HEK293 (cell line): ENCODE measurements at regions not wholly inside any gene's neighbourhood (a gene's known extent, or its start where the extent isn't known, plus 50 kb on each side); places are given as distances from the start of the nearest gene placed in this dataset.

Experiments used
- CTCF ChIA-PET: fragments of 350-600 bp; formaldehyde crosslinking; extraction: SDS; loops from one replicate; lab custom pipeline; 2021; ENCODE audit warnings: antibody characterized with exemption; lab: Yijun Ruan, JAX
- POLR2A ChIA-PET: fragments of 300-600 bp; formaldehyde crosslinking; extraction: SDS; loops from one replicate; lab custom pipeline; 2020; ENCODE audit warnings: antibody characterized with exemption, inconsistent platforms; lab: Yijun Ruan, JAX
- H3K27ac ChIP-seq: fragments of 200-500 bp; sonication (Bioruptor generic); 2 replicates; pipeline ENCODE4 v1.5.1; 2014; ENCODE audit warnings: low read depth, low read length, control low read depth, inconsistent platforms; ENCODE audit errors: extremely low read depth
- H3K36me3 ChIP-seq, 2 experiments: fragments of 200-500 bp in 1 of 2; sonication (Bioruptor generic) in 1 of 2; 1 replicate in 1 of 2; 2 replicates in 1 of 2; pipeline ENCODE4 v1.5.1; 2014 to 2017; ENCODE audit warnings: inconsistent platforms in 2 of 2, low read length in 2 of 2; ENCODE audit not compliant: control insufficient read depth in 2 of 2, insufficient read depth in 1 of 2
- H3K4me1 ChIP-seq: fragments of 200-500 bp; sonication (Bioruptor generic); 2 replicates; pipeline ENCODE4 v1.5.1; 2014; ENCODE audit warnings: mild to moderate bottlenecking, low read length, inconsistent platforms; ENCODE audit not compliant: control insufficient read depth, insufficient read depth
- H3K4me3 ChIP-seq: 2 replicates; pipeline ENCODE4 v1.5.1; 2011; ENCODE audit warnings: low read depth, mild to moderate bottlenecking, control low read depth, low read length, moderate library complexity
- H3K9me3 ChIP-seq: fragments of 200-500 bp; sonication (Bioruptor generic); 2 replicates; pipeline ENCODE4 v1.5.1; 2014; ENCODE audit warnings: low read depth, low read length, inconsistent platforms; ENCODE audit not compliant: control insufficient read depth, insufficient read depth
- BCL11B ChIP-seq: fragments of 450-650 bp; formaldehyde crosslinking; IDR thresholded peaks from 2 replicates; pipeline ENCODE4 v1.5.1; 2016; ENCODE audit warnings: low read depth, missing biosample characterization, missing genetic modification characterization
- GFI1B ChIP-seq: fragments of 450-650 bp; formaldehyde crosslinking; IDR thresholded peaks from 2 replicates; pipeline ENCODE4 v1.5.1; 2016; ENCODE audit warnings: missing biosample characterization, missing genetic modification characterization
- GLI4 ChIP-seq: fragments of 450-650 bp; formaldehyde crosslinking; IDR thresholded peaks from 2 replicates; pipeline ENCODE4 v1.5.1; 2016; ENCODE audit warnings: missing biosample characterization, missing genetic modification characterization
- HOXD13 ChIP-seq: sonication (generic); formaldehyde crosslinking; IDR thresholded peaks from 2 replicates; pipeline ENCODE4 v1.8.0; 2022; ENCODE audit warnings: missing genetic modification reagents, borderline replicate concordance
- KLF17 ChIP-seq: fragments of 450-650 bp; formaldehyde crosslinking; IDR thresholded peaks from 2 replicates; pipeline ENCODE4 v1.5.1; 2016; ENCODE audit warnings: missing biosample characterization, missing genetic modification characterization
- KLF9 ChIP-seq: fragments of 450-650 bp; formaldehyde crosslinking; IDR thresholded peaks from 2 replicates; pipeline ENCODE4 v1.5.1; 2016; ENCODE audit warnings: missing biosample characterization, missing genetic modification characterization, low read depth
- REPIN1 ChIP-seq: fragments of 450-650 bp; formaldehyde crosslinking; IDR thresholded peaks from 2 replicates; pipeline ENCODE4 v1.5.1; 2017; ENCODE audit warnings: missing biosample characterization, missing genetic modification characterization, low read depth
- SP2 ChIP-seq: fragments of 450-650 bp; formaldehyde crosslinking; IDR thresholded peaks from 2 replicates; pipeline ENCODE4 v1.5.1; 2016; ENCODE audit warnings: missing biosample characterization, missing genetic modification characterization
- ZNF140 ChIP-seq: fragments of 450-650 bp; formaldehyde crosslinking; IDR thresholded peaks from 2 replicates; pipeline ENCODE4 v1.5.1; 2016; ENCODE audit warnings: missing biosample characterization, missing genetic modification characterization
- ZNF146 ChIP-seq: fragments of 450-650 bp; formaldehyde crosslinking; IDR thresholded peaks from 2 replicates; pipeline ENCODE4 v1.5.1; 2016; ENCODE audit warnings: missing biosample characterization, missing genetic modification characterization
- ZNF174 ChIP-seq: fragments of 450-650 bp; formaldehyde crosslinking; IDR thresholded peaks from 2 replicates; pipeline ENCODE4 v1.5.0; 2017; ENCODE audit warnings: missing biosample characterization, mild to moderate bottlenecking, missing genetic modification characterization
- ZNF202 ChIP-seq: fragments of 450-650 bp; formaldehyde crosslinking; IDR thresholded peaks from 2 replicates; pipeline ENCODE4 v1.5.1; 2016; ENCODE audit warnings: missing biosample characterization, missing genetic modification characterization, borderline replicate concordance
- ZNF23 ChIP-seq: fragments of 450-650 bp; formaldehyde crosslinking; IDR thresholded peaks from 2 replicates; pipeline ENCODE4 v1.5.1; 2016; ENCODE audit warnings: missing biosample characterization, missing genetic modification characterization, borderline replicate concordance
- ZNF280D ChIP-seq: fragments of 450-650 bp; formaldehyde crosslinking; IDR thresholded peaks from 2 replicates; pipeline ENCODE4 v1.5.1; 2016; ENCODE audit warnings: missing biosample characterization, missing genetic modification characterization
- ZNF362 ChIP-seq: fragments of 450-650 bp; formaldehyde crosslinking; IDR thresholded peaks from 2 replicates; pipeline ENCODE4 v1.5.1; 2016; ENCODE audit warnings: missing biosample characterization, missing genetic modification characterization
- ZNF510 ChIP-seq: fragments of 450-650 bp; formaldehyde crosslinking; IDR thresholded peaks from 2 replicates; pipeline ENCODE4 v1.5.1; 2018; ENCODE audit warnings: mild to moderate bottlenecking, missing genetic modification characterization, missing biosample characterization; ENCODE audit not compliant: insufficient replicate concordance
- ZNF624 ChIP-seq: fragments of 450-650 bp; formaldehyde crosslinking; IDR thresholded peaks from 2 replicates; pipeline ENCODE4 v1.5.1; 2017; ENCODE audit warnings: missing biosample characterization, missing genetic modification characterization
- ZNF626 ChIP-seq: fragments of 450-650 bp; sonication (Bioruptor Pico); formaldehyde crosslinking; IDR thresholded peaks from 2 replicates; pipeline ENCODE4 v1.5.1; 2018; ENCODE audit warnings: missing biosample characterization, missing genetic modification characterization, inconsistent platforms
- ZNF707 ChIP-seq: fragments of 450-650 bp; formaldehyde crosslinking; IDR thresholded peaks from 2 replicates; pipeline ENCODE4 v1.5.1; 2016; ENCODE audit warnings: missing biosample characterization, missing genetic modification characterization
- ZNF791 ChIP-seq: fragments of 450-650 bp; formaldehyde crosslinking; IDR thresholded peaks from 2 replicates; pipeline ENCODE4 v1.5.1; 2016; ENCODE audit warnings: missing biosample characterization, missing genetic modification characterization

- H3K4me3 ChIP-seq, result no peak overlapping the region
- H3K4me1 ChIP-seq, result no peaks in the 10 kb centered on the region
- H3K36me3 ChIP-seq, result no peaks in the 10 kb centered on the region
- TF ChIP-seq ZNF23 (no peak), BCL11B (tag by site-specific recombination) (no peak), ZNF791 (no peak), GLI4 (no peak), ZNF510 (tag by site-specific recombination) (no peak), ZNF140 (tag by site-specific recombination) (no peak), ZNF362 (tag by site-specific recombination) (no peak), ZNF280D (tag by site-specific recombination) (no peak), ZNF707 (tag by site-specific recombination) (no peak), ZNF202 (tag by site-specific recombination) (no peak), KLF17 (no peak), ZNF626 (tag by site-specific recombination) (no peak), ZNF624 (tag by site-specific recombination) (no peak), KLF9 (tag by site-specific recombination) (no peak), SP2 (no peak)
- TF ChIP-seq, all 188 proteins: peak for 0
- ChIA-PET CTCF (no interaction called here), POLR2A (no interaction called here)
- Histone ChIP-seq H3K9me3 (no peaks in the 10 kb centered on the region), H3K27ac (no peak overlapping the region)
These were observed 126.7 kb upstream of the CDH6 start for GRCh38 chr5:31066655-31067328.

GRCh38 chr5:31064215-31064614 lies 129.3 kb upstream of the CDH6 start:
- no peaks in the 10 kb centered on the region for H3K36me3 ChIP-seq
- H3K4me1 ChIP-seq, result no peaks in the 10 kb centered on the region
- no peak overlapping the region for H3K4me3 ChIP-seq
- POLR2A ChIA-PET, result no interaction called here
- H3K9me3 ChIP-seq, result no peaks in the 10 kb centered on the region
- CTCF ChIA-PET, result no interaction called here
- no peak overlapping the region for H3K27ac ChIP-seq
- TF ChIP-seq HOXD13 (CRISPR knock-in tag) (no peak), ZNF146 (tag by site-specific recombination) (no peak), ZNF174 (tag by site-specific recombination) (no peak), ZNF202 (tag by site-specific recombination) (no peak), GFI1B (no peak), REPIN1 (tag by site-specific recombination) (no peak)
